ENCODE measurements at regions not wholly inside any gene's neighbourhood (a gene's known extent, or its start where the extent isn't known, plus 50 kb on each side); places are given as distances from the start of the nearest gene placed in this dataset.
"Not testable (repeated sequence)": the region's sequence is repeated elsewhere in the genome, so short reads cannot be mapped to it uniquely, and the experiment has no call there.

DNA sequence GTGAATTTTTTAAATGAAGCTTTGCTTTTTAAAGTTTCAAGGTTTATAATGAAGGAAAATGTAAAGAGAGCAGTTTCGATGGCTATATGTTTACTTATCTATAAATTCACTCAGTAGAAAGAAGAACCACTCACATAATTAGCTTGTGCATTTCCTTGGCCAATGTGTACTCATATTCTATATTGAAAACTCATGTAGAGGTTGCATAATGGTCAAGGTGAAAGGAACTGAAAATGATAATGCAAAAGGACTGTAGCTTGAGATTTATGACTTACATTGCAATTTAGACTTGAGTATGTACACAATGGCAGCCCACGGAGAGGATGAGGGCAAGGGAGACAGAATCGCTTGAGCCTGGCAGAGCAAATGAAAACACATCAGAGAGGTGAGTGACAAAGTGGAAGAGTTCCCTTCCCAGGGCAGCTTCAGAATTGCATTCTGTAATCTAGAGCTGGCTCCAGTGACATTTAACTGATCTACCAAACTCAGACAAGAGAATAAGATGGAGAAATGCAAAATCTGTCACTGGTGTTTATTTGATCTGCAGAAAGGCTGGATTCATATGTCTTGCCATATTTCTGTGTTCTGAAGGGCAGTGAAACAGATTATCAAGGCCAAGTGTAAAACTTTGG lies 191.8 kb downstream of the TMEM200A start:
- Histone ChIP-seq H3K9me3 (no peaks in the 10 kb centered on the region), H3K4me3 (no peak overlapping the region), H3K4me1 (no peaks in the 10 kb centered on the region), H3K27ac (no peak overlapping the region), H3K27me3 (ENCODE audit: low read depth) (no peaks in the 10 kb centered on the region), H3K36me3 (no peaks in the 10 kb centered on the region)
- intact Hi-C loops (cut with DNase I) = no loop called here
- ATAC-seq = no peak
- DNase-seq = no peak
- TF ChIP-seq, protein P1, sequence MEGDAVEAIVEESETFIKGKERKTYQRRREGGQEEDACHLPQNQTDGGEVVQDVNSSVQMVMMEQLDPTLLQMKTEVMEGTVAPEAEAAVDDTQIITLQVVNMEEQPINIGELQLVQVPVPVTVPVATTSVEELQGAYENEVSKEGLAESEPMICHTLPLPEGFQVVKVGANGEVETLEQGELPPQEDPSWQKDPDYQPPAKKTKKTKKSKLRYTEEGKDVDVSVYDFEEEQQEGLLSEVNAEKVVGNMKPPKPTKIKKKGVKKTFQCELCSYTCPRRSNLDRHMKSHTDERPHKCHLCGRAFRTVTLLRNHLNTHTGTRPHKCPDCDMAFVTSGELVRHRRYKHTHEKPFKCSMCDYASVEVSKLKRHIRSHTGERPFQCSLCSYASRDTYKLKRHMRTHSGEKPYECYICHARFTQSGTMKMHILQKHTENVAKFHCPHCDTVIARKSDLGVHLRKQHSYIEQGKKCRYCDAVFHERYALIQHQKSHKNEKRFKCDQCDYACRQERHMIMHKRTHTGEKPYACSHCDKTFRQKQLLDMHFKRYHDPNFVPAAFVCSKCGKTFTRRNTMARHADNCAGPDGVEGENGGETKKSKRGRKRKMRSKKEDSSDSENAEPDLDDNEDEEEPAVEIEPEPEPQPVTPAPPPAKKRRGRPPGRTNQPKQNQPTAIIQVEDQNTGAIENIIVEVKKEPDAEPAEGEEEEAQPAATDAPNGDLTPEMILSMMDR (IDR thresholded peaks at IDR 0.05) = no peak

DNA sequence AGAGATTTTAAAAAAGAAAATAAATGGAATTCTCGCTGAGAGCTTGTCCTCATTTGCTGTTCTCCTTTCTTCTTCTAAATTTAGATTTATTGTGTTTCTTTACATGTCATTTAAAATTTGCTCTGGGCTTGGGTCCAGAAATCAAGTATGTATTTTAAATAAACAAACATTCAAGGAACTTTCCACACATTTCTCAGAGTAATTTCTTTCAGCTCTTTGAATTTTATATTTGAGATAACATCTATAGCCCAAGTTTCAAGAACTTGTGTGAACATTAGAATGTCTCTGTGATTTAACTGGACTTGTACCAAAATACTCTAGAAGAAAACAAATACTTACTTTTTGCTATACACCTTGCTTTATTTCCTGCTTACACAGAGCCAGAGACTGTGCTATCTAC lies 192.3 kb downstream of the TMEM200A start:
- no peaks in the 10 kb centered on the region for H3K9me3 ChIP-seq
- no peak for DNase-seq
- intact Hi-C loops (cut with DNase I) = no loop called here
- H3K27me3 ChIP-seq (ENCODE audit: low read depth) = no peaks in the 10 kb centered on the region
- H3K36me3 ChIP-seq = no peaks in the 10 kb centered on the region
- ATAC-seq = no peak
- no peak overlapping the region for H3K4me3 ChIP-seq
- H3K4me1 ChIP-seq = no peaks in the 10 kb centered on the region
- no peak overlapping the region for H3K27ac ChIP-seq
- TF ChIP-seq, protein P1 (IDR thresholded peaks at IDR 0.05) = no peak

DNA sequence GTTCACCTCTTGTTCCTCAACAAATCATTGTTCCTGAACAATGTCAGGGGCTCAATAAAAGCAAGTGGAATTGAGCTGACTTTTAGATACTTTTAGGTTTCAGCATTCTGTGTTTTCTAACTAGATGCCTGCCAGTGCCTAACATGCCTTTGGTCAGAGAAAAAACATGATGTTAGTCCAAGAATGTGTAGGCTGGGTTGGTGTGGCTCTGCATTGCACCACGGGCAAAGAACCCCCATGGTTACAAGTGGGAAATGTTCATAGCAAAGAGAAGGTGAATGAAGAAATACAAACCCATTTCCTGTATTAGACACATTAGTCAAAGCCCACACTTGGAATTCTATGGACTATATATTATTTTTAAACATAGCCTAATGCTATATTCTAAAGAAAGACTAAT lies 193.3 kb downstream of the TMEM200A start:
- H3K4me3 ChIP-seq = no peak overlapping the region
- H3K4me1 ChIP-seq = no peaks in the 10 kb centered on the region
- H3K27ac ChIP-seq = no peak overlapping the region
- no peaks in the 10 kb centered on the region for H3K9me3 ChIP-seq
- no peak for ATAC-seq
- H3K27me3 ChIP-seq (ENCODE audit: low read depth) = no peaks in the 10 kb centered on the region
- H3K36me3 ChIP-seq = no peaks in the 10 kb centered on the region
- TF ChIP-seq, protein P1 (IDR thresholded peaks at IDR 0.05) = no peak
- intact Hi-C loops (cut with DNase I) = no loop called here
- DNase-seq = no peak

DNA sequence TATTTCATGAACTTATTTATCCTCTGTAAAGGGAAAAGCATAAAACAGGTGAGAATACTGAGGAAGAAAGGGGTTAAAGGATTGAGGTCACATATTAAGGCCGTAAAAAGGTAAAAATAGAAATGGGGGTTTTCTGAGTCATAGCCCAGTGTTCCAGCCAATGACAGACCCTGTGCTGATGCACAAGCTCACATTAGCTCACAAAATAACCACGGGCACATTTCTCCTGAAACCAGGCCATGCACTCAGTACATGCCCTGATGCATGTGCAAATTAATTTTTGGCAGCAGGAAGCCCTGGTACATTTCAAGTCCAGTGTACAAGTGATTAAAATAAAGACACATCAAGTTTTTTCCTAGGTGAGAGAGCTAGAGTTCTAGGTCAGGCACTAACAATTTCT lies 194.4 kb downstream of the TMEM200A start:
- H3K27ac ChIP-seq = no peak overlapping the region
- no peaks in the 10 kb centered on the region for H3K9me3 ChIP-seq
- no peaks in the 10 kb centered on the region for H3K27me3 ChIP-seq (ENCODE audit: low read depth)
- ATAC-seq (no peak), DNase-seq (no peak)
- H3K36me3 ChIP-seq = no peaks in the 10 kb centered on the region
- TF ChIP-seq, protein P1 (IDR thresholded peaks at IDR 0.05) = no peak
- no peaks in the 10 kb centered on the region for H3K4me1 ChIP-seq
- intact Hi-C loops (cut with DNase I) = no loop called here
- no peak overlapping the region for H3K4me3 ChIP-seq

DNA sequence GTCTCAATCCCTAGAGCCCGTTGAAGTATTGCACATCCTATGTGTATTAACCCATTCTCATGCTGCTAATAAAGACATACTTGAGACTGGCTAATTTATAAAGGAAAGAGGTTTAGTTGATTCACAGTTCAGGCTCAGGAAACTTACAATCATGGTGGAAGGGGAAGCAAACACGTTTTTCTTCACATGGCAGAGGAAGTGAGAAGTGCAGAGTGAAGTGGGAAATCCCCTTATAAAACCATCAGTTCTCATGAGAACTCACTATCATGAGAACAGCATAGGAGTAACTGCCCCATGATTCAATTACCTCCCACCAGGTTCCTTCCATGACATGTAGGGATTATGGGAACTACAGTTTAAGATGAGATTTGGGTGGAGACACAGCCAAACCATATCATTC lies 195.3 kb downstream of the TMEM200A start:
- H3K36me3 ChIP-seq; H3K9me3 ChIP-seq; H3K4me1 ChIP-seq; DNase-seq; H3K27ac ChIP-seq; ATAC-seq; intact Hi-C loops (cut with DNase I); H3K4me3 ChIP-seq; H3K27me3 ChIP-seq (ENCODE audit: low read depth): not testable (repeated sequence)

DNA sequence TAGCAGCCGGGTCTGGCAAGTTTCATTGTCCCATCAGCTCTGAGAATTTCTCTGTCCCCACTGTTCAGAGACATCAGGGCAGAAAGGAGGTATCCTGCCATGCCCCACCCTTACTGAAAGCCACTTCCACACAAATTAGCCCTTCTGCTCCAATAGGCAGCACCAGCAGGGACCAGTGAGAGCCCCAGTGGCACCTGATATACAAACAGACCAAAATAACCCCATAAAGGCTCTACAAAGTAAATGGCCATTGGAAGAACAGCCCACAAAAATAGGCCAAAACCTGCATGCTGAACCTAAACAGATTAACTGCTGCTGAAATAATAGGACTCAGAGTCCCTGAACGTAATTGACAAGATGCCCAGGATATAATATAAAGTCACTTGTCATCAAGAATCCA lies 199.9 kb downstream of the TMEM200A start:
- H3K27me3 ChIP-seq (ENCODE audit: low read depth) = no peaks in the 10 kb centered on the region
- no peak for ATAC-seq
- DNase-seq = no peak
- H3K4me1 ChIP-seq = no peaks in the 10 kb centered on the region
- TF ChIP-seq, protein P1 (IDR thresholded peaks at IDR 0.05) = no peak
- H3K4me3 ChIP-seq = no peak overlapping the region
- no peak overlapping the region for H3K27ac ChIP-seq
- no peaks in the 10 kb centered on the region for H3K9me3 ChIP-seq
- intact Hi-C loops (cut with DNase I) = no loop called here
- no peaks in the 10 kb centered on the region for H3K36me3 ChIP-seq
